ENCODE measurements at regions not wholly inside any gene's neighbourhood (a gene's known extent, or its start where the extent isn't known, plus 50 kb on each side); places are given as distances from the start of the nearest gene placed in this dataset.

DNA sequence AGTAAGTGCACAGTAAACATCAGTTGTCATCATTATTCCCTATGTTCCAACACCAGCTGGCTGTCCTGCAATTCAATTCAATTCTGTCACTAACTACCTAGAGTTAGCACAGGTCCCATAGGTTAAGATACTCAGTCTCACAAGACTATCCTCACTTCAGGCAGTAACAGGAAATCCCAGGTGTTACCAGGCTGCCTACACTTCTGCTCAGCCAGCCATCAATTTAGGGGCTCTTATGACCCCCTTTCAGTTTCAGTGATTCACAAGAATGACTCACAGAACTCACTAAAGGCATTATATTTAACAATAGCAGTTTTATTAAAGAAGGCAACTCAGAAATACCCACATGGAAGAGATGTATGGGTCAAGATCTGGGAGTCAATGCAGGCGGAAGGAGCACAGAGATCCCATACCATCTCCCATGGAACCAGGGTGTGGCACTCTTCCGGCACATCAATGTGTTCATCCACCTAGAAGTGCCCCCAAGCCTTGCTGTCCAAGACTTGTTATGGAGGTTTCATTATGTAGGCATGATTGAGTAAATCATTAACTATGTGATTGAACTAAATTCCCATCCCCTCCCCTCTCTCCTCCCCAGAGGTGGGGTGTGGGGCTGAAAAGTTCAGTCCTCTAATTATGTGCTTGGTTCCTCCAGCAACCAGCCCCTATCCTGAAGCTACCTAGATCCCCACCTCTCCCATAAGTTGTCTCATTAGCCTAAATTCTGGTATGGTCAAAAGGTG, 120.8 kb upstream of the WSCD2 start:
- ATAC-seq (ENCODE audit: low FRiP score): no peak
- no peak for DNase-seq (ENCODE audit: low spot score)
- TF ChIP-seq, protein P1, sequence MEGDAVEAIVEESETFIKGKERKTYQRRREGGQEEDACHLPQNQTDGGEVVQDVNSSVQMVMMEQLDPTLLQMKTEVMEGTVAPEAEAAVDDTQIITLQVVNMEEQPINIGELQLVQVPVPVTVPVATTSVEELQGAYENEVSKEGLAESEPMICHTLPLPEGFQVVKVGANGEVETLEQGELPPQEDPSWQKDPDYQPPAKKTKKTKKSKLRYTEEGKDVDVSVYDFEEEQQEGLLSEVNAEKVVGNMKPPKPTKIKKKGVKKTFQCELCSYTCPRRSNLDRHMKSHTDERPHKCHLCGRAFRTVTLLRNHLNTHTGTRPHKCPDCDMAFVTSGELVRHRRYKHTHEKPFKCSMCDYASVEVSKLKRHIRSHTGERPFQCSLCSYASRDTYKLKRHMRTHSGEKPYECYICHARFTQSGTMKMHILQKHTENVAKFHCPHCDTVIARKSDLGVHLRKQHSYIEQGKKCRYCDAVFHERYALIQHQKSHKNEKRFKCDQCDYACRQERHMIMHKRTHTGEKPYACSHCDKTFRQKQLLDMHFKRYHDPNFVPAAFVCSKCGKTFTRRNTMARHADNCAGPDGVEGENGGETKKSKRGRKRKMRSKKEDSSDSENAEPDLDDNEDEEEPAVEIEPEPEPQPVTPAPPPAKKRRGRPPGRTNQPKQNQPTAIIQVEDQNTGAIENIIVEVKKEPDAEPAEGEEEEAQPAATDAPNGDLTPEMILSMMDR (IDR thresholded peaks at IDR 0.05): no peak

DNA sequence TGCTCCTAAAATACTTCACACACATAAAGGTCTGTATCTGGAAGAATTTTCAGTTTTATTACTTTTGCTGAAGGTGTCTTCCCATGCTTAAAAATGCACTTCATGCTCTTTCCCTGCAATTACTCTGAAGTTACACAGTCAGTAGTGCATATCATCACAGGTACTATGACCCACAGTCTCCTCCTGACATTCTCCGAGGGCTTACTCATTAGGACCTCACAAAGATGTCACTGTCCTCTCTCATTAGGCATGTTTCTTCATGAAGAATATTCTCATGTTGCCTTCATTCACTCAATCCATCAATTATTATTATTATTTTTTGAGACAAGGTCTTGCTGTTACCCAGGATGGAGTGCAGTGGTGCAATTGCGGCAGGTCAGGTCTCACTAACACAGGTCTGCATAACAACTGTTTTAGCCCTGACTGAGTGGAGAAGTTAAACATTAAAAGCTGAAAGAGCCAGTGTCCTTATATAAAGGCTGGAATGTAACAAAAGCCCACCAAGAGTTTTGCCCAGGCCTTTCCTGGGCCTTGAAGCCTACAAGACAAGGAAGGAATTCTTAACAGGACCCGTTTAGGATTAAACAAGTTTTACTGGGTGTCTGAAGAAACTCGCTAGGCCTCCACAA, 119.5 kb upstream of the WSCD2 start:
- ATAC-seq (ENCODE audit: low FRiP score) (no peak), DNase-seq (ENCODE audit: low spot score) (no peak)
- TF ChIP-seq, protein P1 (IDR thresholded peaks at IDR 0.05): no peak

DNA sequence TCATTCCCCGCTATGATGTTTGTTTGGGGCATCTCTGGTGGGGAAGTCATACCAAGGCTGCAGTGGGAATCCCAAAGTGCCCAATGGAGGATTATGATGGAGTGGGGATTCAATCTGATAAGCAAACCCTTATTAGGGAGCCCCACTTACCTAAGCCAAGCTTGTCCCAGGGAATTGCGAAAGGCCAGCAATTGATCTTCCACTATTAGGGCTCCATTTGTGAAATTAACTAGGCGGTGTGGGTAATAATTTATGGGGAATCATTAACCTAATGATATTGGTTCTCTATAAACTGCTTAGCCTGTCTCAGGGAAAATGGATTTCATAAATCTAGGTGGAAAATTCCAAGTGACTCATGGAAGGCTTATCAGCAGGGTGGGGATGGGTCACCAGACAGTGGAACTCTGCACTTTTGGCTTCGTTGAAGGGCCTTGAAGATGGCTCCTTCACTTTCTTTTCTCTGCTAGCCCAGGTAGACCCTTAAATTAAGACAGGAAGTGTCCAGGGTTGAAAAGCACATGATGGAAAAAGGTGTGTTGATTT, 113.0 kb upstream of the WSCD2 start:
- no peak for ATAC-seq (ENCODE audit: low FRiP score)
- TF ChIP-seq, protein P1 (IDR thresholded peaks at IDR 0.05): no peak
- no peak for DNase-seq (ENCODE audit: low spot score)

DNA sequence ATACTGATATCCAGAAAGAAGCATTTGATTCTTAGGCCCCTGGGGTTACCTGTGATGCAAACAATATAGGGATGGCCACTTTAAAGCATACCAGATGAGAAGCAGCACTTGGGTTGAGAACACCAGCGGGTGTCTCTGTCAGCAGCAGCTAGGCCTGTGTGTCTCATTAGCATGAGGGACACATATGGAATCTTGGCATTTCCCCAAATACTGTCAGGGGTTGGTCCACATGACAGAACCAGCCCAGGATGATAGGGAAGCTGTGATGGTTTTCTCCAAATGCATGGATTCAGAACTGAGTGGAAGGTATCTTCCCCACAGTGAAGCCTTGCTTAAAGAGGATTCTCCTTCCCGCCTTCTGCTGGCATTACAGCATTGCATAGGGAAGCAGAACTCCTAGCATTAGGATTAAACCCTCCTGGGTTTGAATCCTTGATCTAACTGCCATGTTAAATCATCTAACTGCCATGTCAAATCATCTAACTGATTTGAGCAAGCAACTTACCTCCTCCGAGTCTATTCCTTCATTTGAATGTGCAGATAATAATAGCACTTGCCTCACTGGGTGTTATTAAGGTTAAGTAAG, 111.5 kb upstream of the WSCD2 start:
- DNase-seq (ENCODE audit: low spot score) (no peak), ATAC-seq (ENCODE audit: low FRiP score) (no peak)
- TF ChIP-seq, protein P1 (IDR thresholded peaks at IDR 0.05): no peak

DNA sequence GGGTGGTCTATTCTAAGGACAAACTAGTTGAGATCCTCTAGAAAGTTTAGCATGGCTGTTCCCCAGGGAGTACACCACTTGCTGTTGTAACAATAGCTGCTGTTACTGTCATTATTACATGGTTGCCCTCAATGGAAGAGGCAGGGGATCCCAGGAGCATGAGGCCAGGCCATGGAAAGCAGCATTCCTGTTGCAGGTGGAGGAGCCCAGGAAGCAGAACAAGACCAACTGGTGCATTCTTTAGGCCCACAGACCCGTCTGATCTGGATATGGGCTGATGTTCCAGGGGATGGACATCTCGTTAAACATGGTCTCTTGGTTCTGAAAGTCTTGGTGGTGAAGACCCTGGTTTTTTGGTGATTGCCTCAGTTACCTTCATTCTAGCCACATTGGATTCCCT, 109.2 kb upstream of the WSCD2 start:
- TF ChIP-seq, protein P1 (IDR thresholded peaks at IDR 0.05): no peak
- DNase-seq (ENCODE audit: low spot score) (no peak), ATAC-seq (ENCODE audit: low FRiP score) (no peak)

DNA sequence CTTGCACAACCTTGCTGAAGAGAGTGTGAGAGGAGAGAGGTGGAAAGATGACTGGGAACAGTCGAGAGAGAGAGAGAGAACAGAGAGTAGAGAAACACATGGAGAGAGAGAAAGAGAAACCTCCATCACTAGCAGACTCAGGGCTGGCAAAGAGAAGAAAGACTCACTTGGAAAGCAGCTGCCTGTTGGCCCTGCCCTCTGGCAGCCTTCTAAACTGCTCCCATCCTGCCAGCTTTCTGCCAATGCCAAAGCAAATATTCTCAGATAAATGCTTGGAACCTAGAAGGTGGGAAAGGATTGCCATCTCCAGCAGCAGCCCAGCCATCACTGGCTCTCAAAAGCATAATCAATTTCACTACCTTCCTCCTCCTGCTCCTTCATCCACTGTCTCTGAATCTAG, 107.9 kb upstream of the WSCD2 start:
- ATAC-seq (ENCODE audit: low FRiP score) (no peak), DNase-seq (ENCODE audit: low spot score) (no peak)
- TF ChIP-seq, protein P1 (IDR thresholded peaks at IDR 0.05): no peak
